ENCODE measurements at regions not wholly inside any gene's neighbourhood (a gene's known extent, or its start where the extent isn't known, plus 50 kb on each side); places are given as distances from the start of the nearest gene placed in this dataset.

DNA sequence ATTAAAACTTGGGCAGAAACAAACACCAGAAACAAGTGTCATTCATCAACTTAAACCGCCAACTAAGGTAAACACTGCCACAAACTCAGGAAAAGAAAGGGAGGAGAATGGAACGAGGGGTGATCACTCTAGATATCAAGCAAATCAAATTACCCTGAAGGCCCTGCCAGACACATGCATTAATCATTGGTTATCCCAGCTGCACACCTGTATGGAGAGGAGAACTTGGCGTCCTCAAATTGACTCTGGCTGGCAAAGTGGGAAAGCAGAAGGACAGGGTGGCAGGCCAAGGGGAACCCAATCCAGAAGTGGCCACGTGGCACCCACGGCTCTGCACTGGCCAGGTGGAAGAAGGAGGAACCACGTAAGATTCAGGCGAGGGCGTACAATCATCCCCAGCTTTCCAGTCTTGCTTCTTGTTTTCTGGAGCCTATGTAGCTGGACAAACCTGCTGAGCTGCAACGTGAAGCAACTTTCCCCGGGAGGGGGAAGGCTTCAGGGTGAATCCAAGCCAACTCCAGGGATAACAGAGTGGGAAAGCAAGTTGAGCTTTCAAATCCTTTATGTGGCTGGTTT lies 156.2 kb upstream of the JARID2 start:
- Histone ChIP-seq H3K4me2 (ENCODE audit: low read depth, low read length) (no peak overlapping the region), H2AFZ (ENCODE audit: low read length) (no peak overlapping the region), H3K9me2 (replicated peaks; ENCODE audit: insufficient read depth, low read length) (no peaks in the 10 kb centered on the region), H4K20me1 (ENCODE audit: insufficient read depth, low read length) (no peaks in the 10 kb centered on the region), H3K79me2 (ENCODE audit: low read length) (no peaks in the 10 kb centered on the region), H3F3A (ENCODE audit: insufficient read depth, low read length) (no peaks in the 10 kb centered on the region), H3K4me1 (ENCODE audit: low read length) (no peaks in the 10 kb centered on the region), H3K27ac (ENCODE audit: low read length) (no peak overlapping the region), H3K27me3 (replicated peaks; ENCODE audit: insufficient read depth, low read length) (no peaks in the 10 kb centered on the region), H3K9ac (ENCODE audit: low read length) (no peak overlapping the region), H3K36me3 (replicated peaks; ENCODE audit: insufficient read depth, low read length) (no peaks in the 10 kb centered on the region), H3K9me3 (replicated peaks; ENCODE audit: insufficient read depth, low read length) (no peaks in the 10 kb centered on the region), H3K4me3 (ENCODE audit: low read length) (no peak overlapping the region)
- no peak for DNase-seq
- TF ChIP-seq EZH2phosphoT487 (IDR thresholded peaks at IDR 0.05; ENCODE audit: low read length) (no peak), EZH2 (optimal IDR thresholded peaks at IDR 0.05; ENCODE audit: low read depth, low read length) (no peak)
- TF ChIP-seq, protein P1, sequence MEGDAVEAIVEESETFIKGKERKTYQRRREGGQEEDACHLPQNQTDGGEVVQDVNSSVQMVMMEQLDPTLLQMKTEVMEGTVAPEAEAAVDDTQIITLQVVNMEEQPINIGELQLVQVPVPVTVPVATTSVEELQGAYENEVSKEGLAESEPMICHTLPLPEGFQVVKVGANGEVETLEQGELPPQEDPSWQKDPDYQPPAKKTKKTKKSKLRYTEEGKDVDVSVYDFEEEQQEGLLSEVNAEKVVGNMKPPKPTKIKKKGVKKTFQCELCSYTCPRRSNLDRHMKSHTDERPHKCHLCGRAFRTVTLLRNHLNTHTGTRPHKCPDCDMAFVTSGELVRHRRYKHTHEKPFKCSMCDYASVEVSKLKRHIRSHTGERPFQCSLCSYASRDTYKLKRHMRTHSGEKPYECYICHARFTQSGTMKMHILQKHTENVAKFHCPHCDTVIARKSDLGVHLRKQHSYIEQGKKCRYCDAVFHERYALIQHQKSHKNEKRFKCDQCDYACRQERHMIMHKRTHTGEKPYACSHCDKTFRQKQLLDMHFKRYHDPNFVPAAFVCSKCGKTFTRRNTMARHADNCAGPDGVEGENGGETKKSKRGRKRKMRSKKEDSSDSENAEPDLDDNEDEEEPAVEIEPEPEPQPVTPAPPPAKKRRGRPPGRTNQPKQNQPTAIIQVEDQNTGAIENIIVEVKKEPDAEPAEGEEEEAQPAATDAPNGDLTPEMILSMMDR (IDR thresholded peaks at IDR 0.05; ENCODE audit: low read length), result no peak

DNA sequence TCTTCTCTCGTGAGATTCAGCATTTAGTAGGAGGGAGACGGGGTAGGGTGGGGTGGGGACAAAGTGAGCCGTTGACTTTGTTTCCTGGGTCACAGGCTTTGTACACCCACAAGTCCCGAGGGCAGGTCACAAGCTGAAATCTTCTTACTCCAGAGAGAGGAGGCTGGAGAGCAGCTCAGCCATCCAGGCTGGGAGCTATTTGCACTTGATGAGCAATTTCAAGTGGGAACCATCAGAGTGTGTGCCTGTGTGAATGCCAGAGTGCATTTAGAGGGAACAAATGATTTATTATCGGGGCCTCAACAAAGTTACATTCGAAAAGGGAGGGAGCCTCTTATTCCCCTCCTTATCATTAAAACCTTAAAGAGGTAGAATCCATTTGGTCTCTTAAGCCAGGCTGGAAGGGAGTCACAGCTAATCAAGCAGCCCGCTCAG lies 155.7 kb upstream of the JARID2 start:
- Histone ChIP-seq H3K36me3 (replicated peaks; ENCODE audit: insufficient read depth, low read length) (no peaks in the 10 kb centered on the region), H4K20me1 (ENCODE audit: insufficient read depth, low read length) (no peaks in the 10 kb centered on the region), H3K4me2 (ENCODE audit: low read depth, low read length) (no peak overlapping the region), H3K27me3 (replicated peaks; ENCODE audit: insufficient read depth, low read length) (no peaks in the 10 kb centered on the region), H3K9ac (ENCODE audit: low read length) (no peak overlapping the region), H3K27ac (ENCODE audit: low read length) (no peak overlapping the region), H3K9me3 (replicated peaks; ENCODE audit: insufficient read depth, low read length) (no peaks in the 10 kb centered on the region), H2AFZ (ENCODE audit: low read length) (no peak overlapping the region), H3K9me2 (replicated peaks; ENCODE audit: insufficient read depth, low read length) (no peaks in the 10 kb centered on the region), H3K4me1 (ENCODE audit: low read length) (no peaks in the 10 kb centered on the region), H3F3A (ENCODE audit: insufficient read depth, low read length) (no peaks in the 10 kb centered on the region), H3K4me3 (ENCODE audit: low read length) (no peak overlapping the region), H3K79me2 (ENCODE audit: low read length) (no peaks in the 10 kb centered on the region)
- DNase-seq, result no peak
- TF ChIP-seq EZH2 (optimal IDR thresholded peaks at IDR 0.05; ENCODE audit: low read depth, low read length) (no peak), EZH2phosphoT487 (IDR thresholded peaks at IDR 0.05; ENCODE audit: low read length) (no peak)
- TF ChIP-seq, protein P1 (IDR thresholded peaks at IDR 0.05; ENCODE audit: low read length), result no peak

DNA sequence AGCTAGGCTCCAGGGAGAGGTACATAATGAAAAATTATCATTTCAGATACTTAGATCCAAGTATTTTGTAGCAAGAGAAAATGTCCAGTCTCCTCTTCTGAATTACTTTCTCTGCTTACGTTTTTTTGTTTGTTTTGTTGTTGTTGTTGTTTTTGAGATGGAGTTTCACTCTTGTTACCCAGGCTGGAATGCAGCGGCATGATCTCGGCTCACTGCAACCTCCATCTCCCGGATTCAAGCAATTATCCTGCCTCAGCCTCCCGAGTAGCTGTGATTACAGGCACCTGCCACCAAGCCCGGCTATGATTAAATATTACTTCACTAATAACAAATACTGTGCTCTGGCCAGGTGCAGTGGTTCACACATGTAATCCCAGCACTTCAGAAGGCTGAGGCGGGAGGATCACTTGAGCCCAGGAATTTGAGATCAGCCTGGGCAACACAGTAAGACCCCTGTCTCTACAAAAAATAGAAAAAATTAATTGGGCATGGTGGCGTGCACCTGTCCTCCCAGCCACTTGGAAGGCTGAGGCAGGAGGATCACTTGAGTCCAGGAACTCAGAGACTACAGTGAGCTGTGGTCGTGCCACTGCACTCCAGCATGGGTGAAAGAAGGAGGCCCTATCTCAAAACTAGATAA lies 155.0 kb upstream of the JARID2 start:
- no peak overlapping the region for H3K27ac ChIP-seq (ENCODE audit: low read length)
- no peak overlapping the region for H3K4me2 ChIP-seq (ENCODE audit: low read depth, low read length)
- no peaks in the 10 kb centered on the region for H3K79me2 ChIP-seq (ENCODE audit: low read length)
- no peaks in the 10 kb centered on the region for H3K9me2 ChIP-seq (replicated peaks; ENCODE audit: insufficient read depth, low read length)
- H3K4me3 ChIP-seq (ENCODE audit: low read length), result no peak overlapping the region
- no peak overlapping the region for H3K9ac ChIP-seq (ENCODE audit: low read length)
- H3K27me3 ChIP-seq (replicated peaks; ENCODE audit: insufficient read depth, low read length), result no peaks in the 10 kb centered on the region
- H3K4me1 ChIP-seq (ENCODE audit: low read length), result no peaks in the 10 kb centered on the region
- no peak for TF ChIP-seq EZH2phosphoT487 (IDR thresholded peaks at IDR 0.05; ENCODE audit: low read length)
- no peaks in the 10 kb centered on the region for H3K36me3 ChIP-seq (replicated peaks; ENCODE audit: insufficient read depth, low read length)
- no peaks in the 10 kb centered on the region for H3F3A ChIP-seq (ENCODE audit: insufficient read depth, low read length)
- H3K9me3 ChIP-seq (replicated peaks; ENCODE audit: insufficient read depth, low read length), result no peaks in the 10 kb centered on the region
- no peak overlapping the region for H2AFZ ChIP-seq (ENCODE audit: low read length)
- no peak for DNase-seq
- no peaks in the 10 kb centered on the region for H4K20me1 ChIP-seq (ENCODE audit: insufficient read depth, low read length)

Data from MM.1S (cell line).